ENCODE measurements at regions not wholly inside any gene's neighbourhood (a gene's known extent, or its start where the extent isn't known, plus 50 kb on each side); places are given as distances from the start of the nearest gene placed in this dataset.
"Not testable (repeated sequence)": the region's sequence is repeated elsewhere in the genome, so short reads cannot be mapped to it uniquely, and the experiment has no call there.

DNA sequence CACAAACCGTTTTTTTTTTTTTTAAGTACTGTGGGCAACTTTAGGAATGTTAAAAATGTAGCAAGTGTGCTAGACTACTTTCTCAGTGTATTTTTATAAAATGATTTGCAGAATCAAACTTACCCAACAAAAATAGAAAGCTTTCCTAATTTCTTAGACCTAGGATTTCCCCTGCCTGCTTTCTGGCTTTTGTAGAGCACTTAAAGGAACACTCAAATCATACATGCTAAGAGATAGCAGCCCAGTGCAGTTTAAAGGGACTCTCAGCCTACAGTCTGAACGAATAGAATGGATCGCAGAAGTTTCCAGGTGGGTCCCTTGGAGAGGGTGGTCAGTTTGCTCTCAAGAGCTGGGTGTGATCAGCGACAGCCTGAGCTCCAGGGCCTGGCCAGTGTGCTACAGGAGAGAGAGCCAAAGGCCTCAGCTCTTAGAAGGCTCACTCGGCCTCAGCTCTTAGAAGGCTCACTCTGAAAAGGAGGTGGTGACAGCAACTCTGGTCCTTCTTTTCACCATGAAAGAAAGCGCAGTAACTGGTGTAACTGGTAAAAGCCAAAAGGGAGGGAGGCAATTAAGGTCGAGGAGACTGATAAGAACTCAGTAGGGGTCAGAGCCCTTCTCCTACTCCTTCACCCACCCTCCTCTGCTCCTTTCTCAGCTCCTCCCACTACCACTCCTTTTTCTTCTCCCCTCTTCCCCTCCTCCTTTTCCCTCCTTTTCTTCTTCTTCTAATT is 142.4 kb downstream of the ZFP64 start:
- no peak for DNase-seq

DNA sequence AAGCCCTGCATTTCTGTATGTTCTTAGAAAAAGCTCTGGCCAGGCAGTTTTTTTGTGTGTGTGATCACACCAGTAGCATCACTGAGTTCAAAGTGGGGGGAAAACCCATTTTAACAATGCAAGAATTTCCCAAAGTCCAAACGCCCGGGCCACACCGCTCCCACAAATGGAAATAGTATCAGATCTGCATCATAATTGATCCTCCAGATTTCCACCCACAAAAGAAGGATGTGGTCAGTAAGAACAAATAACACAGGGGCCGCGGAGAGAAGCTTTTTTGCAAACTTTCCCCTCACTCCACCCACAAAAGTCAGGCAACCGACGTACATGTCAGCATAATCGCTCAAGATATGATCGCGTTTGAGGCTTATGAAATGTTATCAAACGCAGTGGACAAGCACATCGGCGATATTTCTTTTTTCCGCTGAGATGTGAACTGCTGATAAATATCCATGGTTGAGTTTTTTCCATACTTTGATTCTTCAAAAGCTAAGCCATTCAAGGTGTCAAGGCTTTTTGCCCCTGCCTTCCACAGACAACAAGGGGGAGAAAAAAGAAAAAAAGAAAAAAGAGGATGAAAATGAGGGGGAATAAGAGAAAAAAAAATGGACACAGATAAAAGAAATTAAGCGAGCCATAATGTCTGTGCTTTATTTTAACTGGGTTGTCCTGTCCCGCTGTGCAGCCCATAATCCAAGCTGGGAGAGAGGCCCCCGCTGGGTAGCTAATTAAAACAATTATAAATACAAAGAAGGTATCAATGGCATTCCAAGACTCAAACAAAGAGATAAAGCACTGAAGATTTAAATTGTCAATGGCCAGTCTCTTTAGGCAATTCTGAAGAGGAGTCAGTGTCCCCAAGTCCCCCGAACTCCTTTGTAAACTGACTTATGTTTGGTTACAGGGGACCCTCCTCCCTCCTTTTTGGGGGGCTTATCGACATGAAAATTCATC is 143.5 kb downstream of the ZFP64 start:
- no peak for DNase-seq

DNA sequence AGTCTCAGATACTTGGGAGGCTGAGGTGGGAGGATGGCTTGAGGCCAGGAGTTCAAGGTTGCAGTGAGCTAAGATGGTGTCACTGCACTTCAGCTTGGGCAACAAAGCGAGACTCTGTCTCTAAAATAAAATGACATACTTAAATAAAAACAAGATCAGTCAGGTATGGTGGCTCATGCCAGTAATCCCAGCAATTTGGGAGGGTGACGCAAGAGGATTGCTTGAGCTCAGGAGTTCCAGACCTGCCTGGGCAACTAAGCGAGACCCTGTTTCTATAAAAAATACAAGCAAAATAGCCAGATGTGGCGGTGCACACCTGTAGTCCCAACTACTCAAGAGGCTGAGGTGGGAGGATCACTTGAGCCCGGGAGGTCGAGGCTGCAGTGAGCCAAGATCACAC is 149.6 kb downstream of the ZFP64 start:
- DNase-seq = no peak

DNA sequence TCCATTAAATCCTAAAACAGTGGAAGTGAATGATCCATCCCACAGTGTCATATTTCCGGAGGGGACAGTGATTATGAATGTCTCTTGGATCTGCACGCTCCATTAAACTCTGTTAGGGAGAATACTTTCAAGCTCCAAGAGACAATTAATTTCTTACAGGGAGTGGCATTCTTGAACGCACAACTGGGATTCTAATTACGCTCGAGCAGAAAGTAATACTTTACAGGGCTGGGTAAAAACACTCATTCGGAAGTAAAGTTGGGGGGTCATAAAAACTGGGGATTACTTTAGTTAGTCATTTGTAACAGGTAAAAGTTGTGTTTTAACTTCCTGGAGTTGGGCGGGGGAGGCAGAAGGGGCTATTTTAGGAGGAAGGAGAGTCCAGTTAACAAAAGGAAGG is 151.8 kb downstream of the ZFP64 start:
- no peak for DNase-seq

DNA sequence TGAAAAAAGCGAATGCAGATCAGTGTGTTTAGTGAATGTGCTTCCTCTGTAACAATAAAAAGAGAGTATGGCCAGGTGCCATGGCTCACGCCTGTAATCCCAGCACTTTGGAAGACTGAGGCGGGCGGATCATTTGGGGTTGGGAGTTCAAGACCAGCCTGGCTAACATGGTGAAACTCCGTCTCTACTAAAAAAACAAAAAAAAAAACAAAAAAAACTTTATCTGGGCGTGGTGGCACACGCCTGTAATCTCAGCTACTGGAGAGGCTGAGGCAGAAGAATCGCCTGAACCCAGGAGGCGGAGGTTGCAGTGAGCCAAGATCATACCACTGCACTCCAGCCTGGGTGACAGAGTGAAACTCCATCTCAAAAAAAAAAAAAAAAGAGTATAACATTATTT is 152.9 kb downstream of the ZFP64 start:
- DNase-seq = not testable (repeated sequence)

DNA sequence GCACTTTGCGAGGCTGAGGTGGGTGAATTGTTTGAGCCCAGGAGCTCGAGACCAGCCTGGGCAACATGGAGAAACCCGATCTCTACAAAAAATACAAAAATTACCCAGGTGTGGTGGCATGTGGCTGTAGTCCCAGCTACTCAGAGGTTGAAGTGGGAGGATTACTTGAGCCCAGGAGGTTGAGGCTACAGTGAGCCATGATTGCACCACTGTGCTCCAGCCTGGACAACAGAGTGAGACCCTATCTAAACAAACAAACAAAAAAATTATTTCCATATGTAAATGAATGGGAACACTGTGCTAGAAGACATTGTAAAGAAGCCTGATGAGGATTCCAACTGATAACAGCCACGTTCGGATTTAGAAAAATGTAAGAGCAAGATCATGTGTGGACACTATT is 154.2 kb downstream of the ZFP64 start:
- DNase-seq = no peak

DNA sequence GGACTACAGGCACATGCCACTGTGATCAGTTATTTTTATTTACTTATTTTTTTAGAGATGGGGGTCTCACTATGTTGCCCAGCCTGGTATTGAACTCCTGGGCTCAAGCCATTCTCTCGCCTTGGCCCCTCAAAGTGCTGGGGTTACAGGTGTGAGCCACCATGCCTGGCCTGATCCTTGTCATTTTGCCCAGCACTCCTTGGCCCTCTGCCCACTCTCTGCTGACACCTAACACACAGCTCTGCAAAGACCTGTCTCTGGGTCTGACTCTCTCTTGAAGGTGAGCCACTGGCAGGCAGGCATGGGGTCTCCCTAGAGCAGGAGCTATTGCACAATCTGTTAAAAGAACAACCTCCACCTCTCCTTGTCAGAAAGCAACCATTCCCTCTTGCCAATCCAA is 155.6 kb downstream of the ZFP64 start:
- no peak for DNase-seq

DNA sequence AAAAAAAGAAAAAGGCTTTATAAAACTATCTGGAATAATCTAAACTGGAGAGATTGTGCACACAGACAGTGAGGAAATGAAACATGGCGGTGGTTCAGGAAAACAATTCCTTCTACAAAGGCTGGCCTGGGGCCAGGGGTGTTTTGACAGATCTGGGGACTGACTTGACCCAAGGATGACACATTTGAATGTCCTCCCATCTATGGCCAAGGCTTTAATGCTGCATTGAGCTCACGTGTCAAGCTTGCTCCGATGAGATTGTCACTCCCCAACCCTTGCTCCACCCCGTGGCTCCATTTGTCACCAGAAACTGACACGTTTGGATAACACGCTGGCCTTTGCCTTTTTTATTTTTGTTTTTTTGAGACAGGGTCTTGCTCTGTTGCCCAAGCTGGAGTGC is 156.1 kb downstream of the ZFP64 start:
- DNase-seq = no peak

DNA sequence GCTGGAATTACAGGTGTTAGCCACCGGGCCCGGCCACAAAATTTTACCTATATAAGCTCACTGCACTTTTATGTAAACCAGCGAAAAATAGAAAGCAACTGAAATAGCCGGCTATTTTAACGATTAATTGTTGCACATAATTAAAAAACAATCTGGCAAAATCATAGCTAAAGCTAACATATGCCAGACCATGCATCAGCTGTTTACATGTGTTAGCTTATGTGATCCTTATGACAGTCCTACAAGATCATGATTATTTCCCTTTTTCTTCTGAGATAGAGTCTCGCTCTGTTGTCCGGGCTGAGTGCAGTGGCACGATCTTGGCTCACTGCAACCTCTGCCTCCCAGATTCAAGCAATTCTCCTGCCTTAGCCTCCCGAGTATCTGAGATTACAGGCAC is 157.0 kb downstream of the ZFP64 start:
- DNase-seq = no peak

DNA sequence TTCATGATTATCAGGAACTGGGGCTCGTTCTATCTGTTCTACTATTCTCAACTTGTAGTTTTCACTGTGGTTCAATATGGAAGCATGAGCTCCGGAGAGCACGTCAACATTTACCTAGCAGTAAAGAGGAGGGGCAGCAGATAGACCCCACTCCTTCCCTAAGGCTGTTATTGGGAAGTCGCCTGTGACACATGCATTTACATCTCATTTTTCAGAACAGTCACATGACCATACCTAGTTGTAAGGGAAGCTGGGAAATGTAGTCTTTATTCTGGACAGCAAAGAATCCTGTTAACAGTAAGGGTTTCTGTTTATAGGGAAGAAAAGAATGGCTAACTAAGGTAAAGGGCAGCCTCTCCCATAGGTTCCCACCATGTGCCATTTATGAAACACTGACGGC is 158.3 kb downstream of the ZFP64 start:
- no peak for DNase-seq

DNA sequence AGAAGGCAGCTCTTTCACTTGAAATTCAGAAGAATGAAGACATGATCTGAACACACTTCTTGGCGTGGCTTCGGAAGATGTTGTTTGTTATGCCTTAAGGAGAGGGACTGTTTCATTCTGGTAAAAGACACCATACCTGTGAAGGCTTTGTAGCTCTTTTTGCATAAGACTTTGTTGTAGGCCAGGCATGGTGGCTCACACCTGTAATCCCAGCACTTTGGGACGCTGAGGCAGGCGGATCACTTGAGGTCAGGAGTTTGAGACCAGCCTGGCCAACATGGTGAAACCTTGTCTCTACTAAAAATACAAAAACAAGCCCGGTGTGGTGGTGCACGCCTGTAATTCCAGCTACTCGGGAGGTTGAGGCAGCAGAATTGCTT is 159.3 kb downstream of the ZFP64 start:
- not testable (repeated sequence) for DNase-seq

DNA sequence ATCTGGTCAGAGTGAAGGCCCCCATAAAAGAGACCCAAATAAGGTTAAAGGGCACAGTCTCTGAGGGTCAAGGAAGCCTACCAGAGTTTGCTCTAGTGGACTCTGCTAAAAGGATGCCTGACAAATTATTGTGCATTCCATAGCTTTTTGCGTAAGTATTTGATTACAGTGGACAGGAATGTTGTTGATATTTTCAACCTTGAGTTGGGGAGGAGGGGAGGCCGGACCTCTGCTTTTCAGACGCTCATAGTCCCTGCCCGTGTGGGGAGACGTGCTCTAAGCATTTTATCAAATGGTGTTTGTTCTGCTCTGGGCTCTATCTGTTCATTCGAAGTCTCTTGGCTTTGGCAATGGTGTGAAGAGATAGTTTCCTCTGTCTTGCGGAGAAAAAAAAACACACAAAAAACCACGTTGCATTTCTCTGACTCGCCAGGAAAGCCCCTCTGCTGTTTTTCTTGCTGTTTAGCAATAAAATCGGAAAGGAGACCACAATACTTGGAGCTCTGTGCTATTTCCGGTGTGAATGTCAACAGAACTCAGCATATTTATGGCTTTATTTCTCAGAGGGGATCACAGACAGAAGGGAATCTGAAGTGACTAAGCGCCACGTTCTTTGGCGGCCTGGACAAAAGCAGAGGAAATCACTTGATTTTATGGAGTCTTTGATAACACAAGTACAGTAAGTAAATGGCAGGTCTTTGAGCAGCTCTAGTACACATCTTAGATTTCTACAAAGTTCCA is 159.8 kb downstream of the ZFP64 start:
- no peak for DNase-seq

DNA sequence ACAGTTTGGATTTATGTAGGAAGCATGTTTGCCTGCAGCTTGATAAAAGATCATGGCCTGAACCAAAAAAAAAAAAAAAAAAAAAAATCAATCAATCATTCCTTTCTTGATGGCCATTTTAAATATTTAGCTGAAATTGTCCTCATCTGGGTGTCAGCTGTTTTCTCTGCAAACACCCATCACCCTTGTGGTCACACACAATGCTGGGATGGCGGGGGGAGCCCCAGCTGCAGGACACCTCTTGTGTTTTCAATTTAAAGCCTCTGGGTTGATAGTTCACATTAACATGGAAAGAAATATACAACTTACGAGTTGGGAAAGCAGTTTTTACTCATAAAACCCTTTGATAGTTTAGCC is 160.4 kb downstream of the ZFP64 start:
- no peak for DNase-seq

DNA sequence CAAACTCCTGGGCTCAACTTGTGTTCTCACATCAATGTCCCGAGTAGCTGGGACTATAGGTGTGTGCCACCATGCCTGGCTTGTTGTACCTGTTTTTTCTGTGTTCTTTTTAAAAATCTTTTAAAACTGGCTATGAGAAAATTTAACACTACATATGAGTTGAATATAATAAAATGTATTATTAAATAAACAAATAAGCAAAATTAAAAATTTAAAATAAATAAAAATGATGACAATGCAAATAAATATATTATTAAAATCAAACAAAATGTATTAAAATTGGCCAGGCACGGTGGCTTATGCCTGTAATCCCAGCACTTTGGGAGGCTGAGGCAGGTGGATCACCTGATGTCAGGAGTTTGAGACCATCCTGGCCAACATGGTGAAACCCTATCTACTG is 162.4 kb downstream of the ZFP64 start:
- DNase-seq = not testable (repeated sequence)

DNA sequence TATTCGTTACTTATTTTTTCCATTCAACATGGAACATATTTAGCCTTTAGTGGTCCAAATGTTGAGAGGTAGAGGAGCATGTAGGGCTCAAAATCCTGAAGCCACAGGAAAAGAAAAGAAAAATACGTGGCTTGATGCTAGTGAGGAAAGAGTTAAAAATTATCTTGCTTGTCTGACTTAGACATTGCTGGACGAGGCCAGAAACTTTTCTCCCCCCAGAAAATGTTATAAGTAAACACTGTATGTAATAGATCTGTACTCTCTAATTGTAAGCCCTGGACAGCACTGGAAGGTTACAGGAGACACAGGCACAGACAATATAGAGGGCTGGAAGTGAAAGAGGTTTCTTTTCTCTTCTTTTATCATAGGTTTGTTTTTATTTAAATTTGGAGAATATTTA is 165.6 kb downstream of the ZFP64 start:
- DNase-seq = no peak

DNA sequence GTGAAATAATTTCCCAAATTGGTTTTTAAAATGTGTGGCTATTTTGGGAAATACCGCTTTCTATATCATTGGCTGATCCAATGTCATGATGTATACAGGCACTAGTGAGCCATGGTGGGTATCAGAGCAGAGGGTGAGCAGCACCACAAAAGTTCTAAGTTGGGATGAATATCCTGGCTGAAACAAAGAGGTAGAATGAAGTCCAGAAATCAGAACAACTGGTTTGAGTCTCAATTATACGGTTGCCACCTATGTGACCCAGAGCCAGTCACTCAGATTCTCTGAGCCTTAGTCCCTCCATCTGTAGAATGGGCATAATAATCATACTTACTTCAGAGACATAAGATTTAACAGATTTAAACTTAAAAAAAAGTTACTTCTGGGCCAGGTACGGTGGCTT is 172.3 kb downstream of the ZFP64 start:
- no peak for DNase-seq

DNA sequence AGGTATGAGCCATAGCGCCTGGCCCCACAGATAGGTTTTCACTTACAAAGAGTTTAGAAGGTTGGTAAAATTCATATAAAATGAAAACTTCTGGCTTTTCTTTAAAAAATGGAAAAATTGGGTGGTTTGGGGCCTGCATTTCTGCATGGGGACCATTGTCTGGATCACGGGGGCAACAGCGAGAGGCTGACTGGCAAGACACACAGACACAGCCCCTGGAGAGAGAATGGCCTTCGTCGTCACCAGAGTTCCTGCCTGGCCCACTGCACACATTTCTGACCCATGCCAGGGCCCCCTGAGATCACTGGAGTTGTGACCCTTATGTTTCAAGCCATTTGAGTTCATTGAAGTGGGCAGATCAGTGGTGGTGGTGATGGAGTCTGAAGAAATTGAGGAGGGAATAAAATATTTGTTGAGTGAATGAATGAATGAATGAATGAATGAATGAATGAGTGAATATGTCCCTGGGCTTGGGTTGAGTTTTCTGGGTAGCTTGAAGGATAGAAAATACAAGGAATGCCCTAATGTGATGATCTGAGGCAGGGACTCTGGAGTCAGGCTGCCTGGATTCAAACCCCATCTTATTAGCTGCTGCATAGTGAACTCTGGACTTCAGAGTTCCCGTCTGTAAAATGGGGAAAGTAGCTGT is 173.8 kb downstream of the ZFP64 start:
- DNase-seq = no peak

DNA sequence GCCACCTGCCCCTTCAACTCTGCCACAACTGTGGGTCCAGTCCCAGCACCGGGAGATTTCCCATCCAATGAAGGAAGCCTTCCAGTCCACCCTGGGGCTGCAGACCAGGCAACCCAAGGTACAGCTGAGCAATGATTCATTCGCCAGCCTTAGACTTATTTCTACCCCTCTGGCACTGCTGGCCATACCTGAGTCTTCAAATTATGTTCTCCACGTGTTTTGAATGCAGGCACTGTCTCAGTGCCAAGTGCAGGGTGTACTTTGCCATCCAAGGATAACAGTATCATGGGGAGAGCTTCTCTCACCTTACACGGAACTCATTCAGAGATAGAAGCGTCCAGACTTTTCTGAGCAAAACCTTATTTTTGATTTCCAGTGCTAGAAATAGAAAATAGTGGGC is 175.6 kb downstream of the ZFP64 start:
- DNase-seq = no peak

DNA sequence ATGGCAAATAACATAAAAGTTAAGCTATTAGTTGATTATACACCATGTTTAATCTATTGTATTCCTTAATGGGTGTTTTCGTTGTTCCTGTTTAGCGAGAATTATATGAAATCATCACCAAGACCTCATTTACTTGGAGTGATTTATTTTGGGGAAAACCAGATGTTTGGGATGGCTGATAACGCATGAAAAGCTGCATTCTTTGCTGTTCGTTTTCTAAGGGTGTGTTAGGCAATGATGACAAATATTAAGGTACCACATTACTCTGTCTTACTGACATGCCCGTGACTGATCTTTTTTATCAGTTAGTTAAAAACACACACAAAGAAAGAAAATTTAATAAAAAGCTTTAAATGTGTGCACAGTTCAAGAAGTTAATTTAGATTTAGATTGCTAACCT is 176.4 kb downstream of the ZFP64 start:
- no peak for DNase-seq

DNA sequence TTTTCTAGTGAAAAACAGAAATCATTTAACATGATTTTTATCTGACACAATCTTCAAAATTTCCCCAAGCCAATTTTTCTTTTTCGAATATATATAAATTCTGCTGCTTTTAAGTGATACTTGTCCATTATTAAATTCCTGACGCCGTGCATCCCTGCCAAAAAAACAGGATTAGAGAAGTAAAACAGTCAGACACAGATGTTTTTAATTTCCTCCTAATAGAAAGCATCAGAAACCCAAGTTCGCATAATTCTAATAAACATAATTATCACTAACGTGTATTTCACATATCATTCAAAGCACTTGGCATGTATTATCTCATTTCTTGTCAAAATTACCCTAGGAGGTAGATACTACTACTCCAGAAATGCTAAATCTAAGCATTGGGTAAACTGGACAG is 179.5 kb downstream of the ZFP64 start:
- no peak for DNase-seq

DNA sequence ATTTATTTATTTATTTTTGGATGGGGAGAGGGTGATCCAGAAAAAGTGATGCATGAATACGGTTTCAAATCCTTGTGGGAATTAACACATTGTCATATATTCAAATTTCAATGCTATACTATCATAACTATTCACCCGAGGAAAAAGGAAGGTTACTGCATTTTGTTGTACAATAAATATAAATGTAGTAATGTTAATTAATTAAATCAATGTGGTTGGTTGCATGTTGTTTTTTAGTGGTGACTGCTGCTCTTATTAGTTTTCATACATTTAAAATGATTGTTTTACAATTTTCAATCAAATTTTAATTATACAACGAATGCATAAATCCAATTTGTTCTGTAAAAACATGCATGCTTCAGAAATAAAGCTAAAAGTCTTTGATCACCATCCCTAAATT is 180.5 kb downstream of the ZFP64 start:
- DNase-seq = no peak

DNA sequence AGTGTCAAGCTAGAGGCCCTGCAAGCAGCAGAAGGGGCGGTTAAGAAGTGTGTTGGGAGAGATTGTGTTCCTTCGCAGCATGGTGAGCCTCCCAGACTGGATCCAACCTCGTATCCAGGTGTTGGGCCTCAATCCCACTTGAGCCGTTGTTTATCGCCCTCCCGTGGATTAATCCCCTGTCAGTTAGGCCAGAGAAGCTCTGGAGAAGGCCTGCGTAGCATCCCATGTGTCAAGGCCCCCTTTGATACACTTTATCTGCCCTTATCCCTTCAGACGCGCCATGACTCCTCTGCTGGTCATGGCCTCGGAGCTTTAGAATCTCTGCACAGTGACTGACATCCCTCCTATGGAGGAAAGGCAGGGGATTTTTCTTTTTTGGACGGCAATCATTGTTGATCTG is 181.0 kb downstream of the ZFP64 start:
- DNase-seq = no peak

DNA sequence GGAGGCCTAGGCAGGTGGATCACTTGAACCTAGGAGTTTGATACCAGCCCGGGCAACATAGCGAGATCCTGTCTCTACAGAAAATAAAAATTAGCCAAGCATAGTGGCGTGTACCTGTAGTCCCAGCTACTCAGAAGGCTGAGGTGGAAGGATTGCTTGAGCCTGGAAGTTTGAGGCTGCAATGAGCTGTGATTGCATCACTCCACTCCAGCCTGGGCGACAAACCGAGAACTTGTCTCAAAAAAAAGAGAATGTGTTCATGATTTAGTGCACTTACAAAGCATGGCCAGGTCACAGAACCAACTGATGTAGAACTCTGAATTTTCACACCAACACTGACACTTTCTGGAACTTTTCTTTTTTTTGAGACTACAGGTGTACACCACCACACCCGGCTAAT is 182.7 kb downstream of the ZFP64 start:
- no peak for DNase-seq

Data from NCI-H1092 treated with DMSO at 0.1 percent for 48 hours (cell line).